ENCODE measurements at regions not wholly inside any gene's neighbourhood (a gene's known extent, or its start where the extent isn't known, plus 50 kb on each side); places are given as distances from the start of the nearest gene placed in this dataset.

DNA sequence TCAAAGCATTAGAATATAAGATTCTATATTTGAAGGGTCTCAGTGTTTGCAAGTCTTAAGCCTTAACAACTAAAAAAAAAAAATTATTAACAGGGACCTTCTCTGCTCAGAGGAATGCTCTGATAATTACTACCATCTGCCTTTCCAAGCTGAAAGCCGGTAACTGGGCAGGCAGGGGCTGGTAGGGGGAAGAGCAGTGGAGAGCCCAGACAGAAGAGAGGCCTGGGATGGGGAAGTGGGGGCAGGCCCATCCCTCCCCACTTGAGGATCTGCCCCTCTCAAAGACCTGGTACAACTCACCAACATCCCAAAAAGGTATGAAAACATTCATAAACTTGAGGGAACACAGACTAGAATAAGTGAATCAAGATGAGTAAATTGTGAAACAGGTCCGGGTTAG lies 113.9 kb downstream of the QDPR start:
- no peaks in the 10 kb centered on the region for H3K27me3 Mint-ChIP-seq (ENCODE audit: insufficient read depth, low read depth)
- no peak overlapping the region for H3K4me3 Mint-ChIP-seq
- H3K27me3 ChIP-seq = no peaks in the 10 kb centered on the region
- no peak for TF ChIP-seq CTCF (IDR thresholded peaks at IDR 0.05)
- no peak for TF ChIP-seq EZH2 (IDR thresholded peaks at IDR 0.05)
- no peak for TF ChIP-seq EZH2phosphoT487 (IDR thresholded peaks at IDR 0.05)
- no peaks in the 10 kb centered on the region for H4K20me1 ChIP-seq (ENCODE audit: low read depth)
- no peak overlapping the region for H3K27ac ChIP-seq
- H3K4me2 ChIP-seq = no peak overlapping the region
- DNase-seq (ENCODE audit: low spot score) = no peak
- H3K36me3 ChIP-seq = no peaks in the 10 kb centered on the region
- H2AFZ ChIP-seq (replicated peaks) = no peak overlapping the region
- H3F3A ChIP-seq (ENCODE audit: low read depth) = no peaks in the 10 kb centered on the region
- H3K79me2 ChIP-seq (ENCODE audit: low read depth) = no peaks in the 10 kb centered on the region
- H3K4me3 ChIP-seq = no peak overlapping the region
- H3K9ac ChIP-seq = no peak overlapping the region
- no peaks in the 10 kb centered on the region for H3K36me3 Mint-ChIP-seq
- H3K4me1 Mint-ChIP-seq = peaks cover 6% of the 10 kb centered on the region
- no peaks in the 10 kb centered on the region for H3K9me3 ChIP-seq (ENCODE audit: low read depth)
- peaks cover 3% of the 10 kb centered on the region for H3K9me3 Mint-ChIP-seq
- H3K27ac Mint-ChIP-seq = no peak overlapping the region
- peaks cover 4% of the 10 kb centered on the region for H3K4me1 ChIP-seq

DNA sequence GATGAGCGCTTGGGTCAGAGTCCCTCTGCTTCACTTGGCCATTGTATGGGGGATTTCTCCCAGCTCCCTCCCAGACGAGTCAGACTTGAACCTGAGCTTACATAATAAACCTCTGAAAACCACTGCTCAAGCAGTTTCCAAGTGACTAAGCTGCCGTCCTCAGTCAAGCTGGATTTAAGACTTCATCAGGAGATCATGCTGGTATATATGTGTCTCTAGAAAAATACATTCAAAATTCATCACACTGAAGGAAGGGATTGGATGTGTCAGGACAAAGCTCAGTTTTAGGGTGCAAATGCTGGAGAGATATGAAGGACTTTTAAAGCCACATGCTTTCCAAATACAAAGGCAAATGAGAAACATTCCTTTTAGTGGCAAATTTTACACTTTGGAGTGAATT lies 114.3 kb downstream of the QDPR start:
- Histone ChIP-seq H3K27ac (no peak overlapping the region), H3K9me3 (ENCODE audit: low read depth) (no peaks in the 10 kb centered on the region), H4K20me1 (ENCODE audit: low read depth) (no peaks in the 10 kb centered on the region), H3K4me2 (no peak overlapping the region), H3K4me1 (peaks cover 4% of the 10 kb centered on the region), H3K27me3 (no peaks in the 10 kb centered on the region), H2AFZ (replicated peaks) (no peak overlapping the region), H3K4me3 (no peak overlapping the region), H3K79me2 (ENCODE audit: low read depth) (no peaks in the 10 kb centered on the region), H3K9ac (no peak overlapping the region), H3K36me3 (no peaks in the 10 kb centered on the region), H3F3A (ENCODE audit: low read depth) (no peaks in the 10 kb centered on the region)
- DNase-seq (ENCODE audit: low spot score) = no peak
- H3K36me3 Mint-ChIP-seq = no peaks in the 10 kb centered on the region
- no peak for TF ChIP-seq CTCF (IDR thresholded peaks at IDR 0.05)
- no peak for TF ChIP-seq EZH2 (IDR thresholded peaks at IDR 0.05)
- TF ChIP-seq EZH2phosphoT487 (IDR thresholded peaks at IDR 0.05) = no peak
- H3K4me1 Mint-ChIP-seq = peaks cover 6% of the 10 kb centered on the region
- peaks cover under 1% of the 10 kb centered on the region for H3K9me3 Mint-ChIP-seq
- no peak overlapping the region for H3K4me3 Mint-ChIP-seq
- no peak overlapping the region for H3K27ac Mint-ChIP-seq
- H3K27me3 Mint-ChIP-seq (ENCODE audit: insufficient read depth, low read depth) = no peaks in the 10 kb centered on the region

DNA sequence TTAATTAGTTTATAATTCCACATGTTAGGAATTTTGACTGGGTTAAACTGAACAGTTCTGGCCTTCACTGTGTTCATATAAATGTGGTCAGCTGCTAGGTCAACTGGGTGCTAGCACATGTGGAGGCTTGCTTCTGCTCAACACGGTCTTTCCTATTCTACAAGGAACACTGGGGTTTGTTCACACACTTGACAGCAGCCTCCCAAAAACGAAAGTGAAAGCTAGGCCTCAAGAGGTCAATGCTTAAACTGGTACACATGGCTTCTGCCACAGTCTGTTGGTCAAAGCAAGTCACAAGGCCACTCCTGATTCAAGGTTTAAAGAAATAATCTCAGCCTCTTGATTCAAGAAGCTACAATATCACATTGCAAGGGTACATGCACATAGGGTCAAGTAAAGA lies 126.5 kb downstream of the QDPR start:
- Histone ChIP-seq H3K9me3 (ENCODE audit: low read depth) (no peaks in the 10 kb centered on the region), H3F3A (ENCODE audit: low read depth) (no peaks in the 10 kb centered on the region), H3K79me2 (ENCODE audit: low read depth) (no peaks in the 10 kb centered on the region), H4K20me1 (ENCODE audit: low read depth) (no peaks in the 10 kb centered on the region), H3K27me3 (no peaks in the 10 kb centered on the region), H3K4me3 (no peak overlapping the region), H3K4me1 (no peaks in the 10 kb centered on the region), H3K9ac (no peak overlapping the region), H3K36me3 (no peaks in the 10 kb centered on the region), H2AFZ (replicated peaks) (no peak overlapping the region), H3K4me2 (no peak overlapping the region), H3K27ac (no peak overlapping the region)
- Mint-ChIP-seq H3K4me3 (no peak overlapping the region), H3K27ac (no peak overlapping the region), H3K27me3 (ENCODE audit: insufficient read depth, low read depth) (no peaks in the 10 kb centered on the region), H3K36me3 (no peaks in the 10 kb centered on the region), H3K9me3 (no peaks in the 10 kb centered on the region), H3K4me1 (no peaks in the 10 kb centered on the region)
- no peak for DNase-seq (ENCODE audit: low spot score)
- no peak for TF ChIP-seq EZH2 (IDR thresholded peaks at IDR 0.05)
- TF ChIP-seq EZH2phosphoT487 (IDR thresholded peaks at IDR 0.05) = no peak

GRCh38 chr4:17380347-17380746 lies 131.5 kb downstream of the QDPR start:
- H3K27ac Mint-ChIP-seq = no peak overlapping the region
- no peaks in the 10 kb centered on the region for H4K20me1 ChIP-seq (ENCODE audit: low read depth)
- no peaks in the 10 kb centered on the region for H3K27me3 Mint-ChIP-seq (ENCODE audit: insufficient read depth, low read depth)
- no peak overlapping the region for H3K4me2 ChIP-seq
- no peaks in the 10 kb centered on the region for H3K9me3 Mint-ChIP-seq
- no peaks in the 10 kb centered on the region for H3F3A ChIP-seq (ENCODE audit: low read depth)
- no peak overlapping the region for H3K4me3 Mint-ChIP-seq
- H3K4me1 Mint-ChIP-seq = no peaks in the 10 kb centered on the region
- no peaks in the 10 kb centered on the region for H3K9me3 ChIP-seq (ENCODE audit: low read depth)
- no peak overlapping the region for H3K27ac ChIP-seq
- TF ChIP-seq CTCF (IDR thresholded peaks at IDR 0.05) (no peak), EZH2 (IDR thresholded peaks at IDR 0.05) (no peak), EZH2phosphoT487 (IDR thresholded peaks at IDR 0.05) (no peak)
- H3K36me3 ChIP-seq = no peaks in the 10 kb centered on the region
- no peaks in the 10 kb centered on the region for H3K27me3 ChIP-seq
- H3K9ac ChIP-seq = no peak overlapping the region
- no peaks in the 10 kb centered on the region for H3K79me2 ChIP-seq (ENCODE audit: low read depth)
- no peak overlapping the region for H3K4me3 ChIP-seq
- no peak overlapping the region for H2AFZ ChIP-seq (replicated peaks)
- H3K36me3 Mint-ChIP-seq = no peaks in the 10 kb centered on the region
- no peaks in the 10 kb centered on the region for H3K4me1 ChIP-seq
- DNase-seq (ENCODE audit: low spot score) = no peak

Data from neural progenitor cell (in vitro differentiated cells).